ENCODE measurements at regions not wholly inside any gene's neighbourhood (a gene's known extent, or its start where the extent isn't known, plus 50 kb on each side); places are given as distances from the start of the nearest gene placed in this dataset.

- TF ChIP-seq CTCF (IDR thresholded peaks at IDR 0.05) = no peak
- no peak for TF ChIP-seq REST (IDR thresholded peaks at IDR 0.05; ENCODE audit: insufficient read depth in 1 of 2, low read depth in 2 of 2, low read length in 1 of 2)
- TF ChIP-seq POLR2AphosphoS5 (IDR thresholded peaks at IDR 0.05; ENCODE audit: low read depth, low read length) = no peak
- no peak for TF ChIP-seq SIN3A (IDR thresholded peaks at IDR 0.05; ENCODE audit: borderline replicate concordance, insufficient read depth, low read depth, low read length)
- no peak for TF ChIP-seq TCF7L2 (IDR thresholded peaks at IDR 0.05; ENCODE audit: low read depth, low read length)
Measured at GRCh38 chrX:58044130-58044529, 133.9 kb upstream of the ZXDA start.

Data from Panc1 (cell line).